NCI-H1105 (cell line): ENCODE measurements at regions not wholly inside any gene's neighbourhood (a gene's known extent, or its start where the extent isn't known, plus 50 kb on each side); places are given as distances from the start of the nearest gene placed in this dataset.

Source experiments
- DNase-seq: peaks from one replicate; lab custom pipeline; 2025; lab: John Stamatoyannopoulos, UW

DNA sequence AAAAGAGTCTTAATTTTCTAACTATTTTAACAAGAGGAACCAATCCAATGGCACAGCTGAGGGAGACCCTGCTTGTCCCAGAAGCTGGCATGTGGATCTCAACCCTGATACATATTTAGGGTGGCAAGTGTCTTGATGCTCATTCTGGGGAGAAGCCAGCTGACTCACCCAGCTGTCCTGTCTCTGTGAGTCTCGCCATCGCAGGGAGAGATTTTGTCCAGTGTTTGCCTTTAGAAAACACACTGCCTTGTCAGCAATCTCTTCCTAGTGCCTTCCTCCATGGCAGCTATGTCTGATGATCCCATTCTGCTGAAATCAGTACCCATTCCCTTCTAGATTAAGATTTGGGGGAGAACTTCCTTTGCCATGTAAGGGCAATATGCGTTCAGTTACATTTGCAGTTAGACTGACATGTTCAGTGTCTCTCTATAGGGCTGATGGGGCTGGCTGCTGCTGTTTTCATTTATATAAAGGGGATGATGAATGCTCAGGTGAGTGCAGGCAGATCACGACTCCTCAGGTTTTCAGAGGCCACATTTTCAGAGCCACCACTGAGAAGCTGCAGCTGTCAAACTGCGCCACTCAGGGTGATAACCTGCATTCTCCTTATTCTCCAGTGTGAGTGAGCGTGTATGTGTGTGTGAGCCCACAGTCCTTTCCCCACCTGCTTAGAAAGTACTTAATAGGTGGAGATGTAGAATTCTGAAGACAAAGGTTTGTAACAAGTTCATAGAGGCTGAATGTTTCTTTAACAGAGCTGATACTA lies 217.0 kb downstream of the GAS1 start:
- DNase-seq = no peak

DNA sequence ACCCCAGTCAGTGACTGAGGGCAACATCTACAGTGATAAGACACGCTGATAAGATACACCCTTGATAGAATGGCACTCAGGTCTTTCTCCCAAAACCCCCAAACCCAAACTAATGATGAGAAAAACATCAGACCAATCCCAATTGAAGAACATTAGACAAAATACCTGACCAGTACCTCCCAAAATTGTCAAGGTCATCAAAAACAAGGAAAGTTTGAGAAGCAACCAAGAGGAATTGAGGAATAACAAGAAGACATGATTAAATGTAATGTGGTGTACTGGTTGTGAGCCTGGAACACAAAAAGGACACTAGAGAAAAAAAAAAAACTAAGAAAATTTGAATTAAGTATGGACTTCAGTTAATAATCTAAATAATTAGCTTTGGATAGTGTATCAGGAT lies 222.8 kb downstream of the GAS1 start:
- no peak for DNase-seq

DNA sequence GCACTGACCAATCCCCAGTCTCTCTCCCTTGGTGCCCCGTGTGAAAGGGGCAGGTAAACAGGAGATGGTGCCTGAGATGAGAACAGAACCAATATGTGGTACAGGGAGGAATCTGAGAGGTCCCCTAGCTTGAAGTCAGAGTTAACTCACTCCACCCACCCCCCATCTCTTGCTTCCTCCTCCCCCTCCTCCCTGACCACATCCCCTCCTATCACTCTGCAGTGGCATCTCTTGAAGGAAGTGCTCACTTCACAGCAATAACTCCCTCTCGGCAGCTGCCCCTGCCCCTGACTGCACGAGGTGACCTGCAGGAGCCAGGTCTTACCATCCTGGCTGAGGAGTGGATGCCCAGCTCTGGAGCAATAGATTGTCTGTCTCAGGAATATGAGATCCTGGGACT lies 224.0 kb downstream of the GAS1 start:
- DNase-seq = no peak

GRCh38 chr9:86722706-86723075 lies 224.6 kb downstream of the GAS1 start:
- DNase-seq = no peak

DNA sequence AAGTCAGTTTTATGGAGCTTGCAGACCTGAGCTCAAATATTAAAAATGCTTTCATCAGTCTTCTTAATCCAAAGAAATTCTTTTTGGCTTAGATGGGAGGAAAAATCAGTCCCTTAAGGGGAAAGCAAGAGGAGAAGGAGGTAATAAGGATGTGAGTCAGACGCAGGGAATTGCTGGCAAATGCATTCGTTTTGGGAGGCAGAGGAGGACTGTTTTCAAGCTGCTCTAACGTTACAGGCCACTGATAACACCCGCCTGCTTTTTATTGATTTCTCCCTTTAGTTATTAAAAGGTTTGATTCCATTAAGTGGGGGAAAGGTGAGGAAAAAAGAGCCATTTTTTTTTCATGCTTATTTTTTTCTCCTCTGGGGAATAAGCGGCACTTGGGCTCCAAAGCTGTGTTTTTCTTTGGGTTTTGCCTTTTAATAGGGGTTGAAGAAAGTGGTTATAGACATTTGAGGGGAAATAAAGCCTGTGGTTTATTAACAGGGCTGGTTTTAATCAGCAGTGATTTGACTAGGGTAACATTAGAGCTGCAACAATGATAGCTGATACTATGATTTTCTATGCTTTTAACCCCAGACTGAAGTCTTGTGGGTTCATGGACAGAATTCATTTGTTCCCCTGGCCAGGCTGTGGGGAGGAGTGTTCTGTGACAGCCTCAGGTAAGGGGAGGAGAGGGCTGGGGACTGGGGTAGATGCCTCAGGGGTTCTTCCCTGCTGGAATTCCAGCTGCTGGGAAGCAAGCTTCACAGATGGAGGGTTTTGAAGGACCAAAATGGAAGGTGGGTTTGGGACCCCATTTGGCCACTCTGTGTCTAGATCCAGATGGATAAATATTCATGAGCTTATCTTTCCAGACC lies 225.2 kb downstream of the GAS1 start:
- no peak for DNase-seq

DNA sequence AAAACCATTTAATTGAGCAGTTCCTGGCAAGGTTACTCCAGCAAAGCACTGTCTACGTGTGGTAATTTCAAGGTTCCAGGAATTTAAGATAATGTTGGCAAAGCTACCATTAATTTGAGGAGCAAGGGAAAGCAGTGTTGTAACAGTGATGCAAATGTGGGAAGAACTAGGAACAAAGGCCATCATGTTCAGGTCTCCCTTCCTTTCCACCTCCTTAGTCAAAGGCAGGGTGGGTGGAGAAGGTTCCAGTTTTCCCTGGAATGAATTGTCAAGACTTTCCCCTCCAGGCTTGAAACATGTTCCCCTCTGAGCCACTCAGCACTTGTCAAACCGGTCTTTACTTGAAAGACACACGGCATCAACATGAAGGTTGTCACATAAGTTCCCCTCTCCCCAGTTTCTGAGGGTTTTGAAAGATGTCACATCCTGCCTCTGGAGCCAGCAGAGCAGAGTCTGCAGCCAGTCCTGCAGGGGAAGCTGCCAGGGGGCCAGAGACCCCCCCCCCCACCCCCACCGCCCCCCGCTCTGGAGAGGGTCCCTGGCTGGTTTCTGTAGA lies 226.0 kb downstream of the GAS1 start:
- DNase-seq = no peak

GRCh38 chr9:86720639-86721225 lies 226.6 kb downstream of the GAS1 start:
- no peak for DNase-seq

GRCh38 chr9:86718388-86719049 lies 228.8 kb downstream of the GAS1 start:
- no peak for DNase-seq

DNA sequence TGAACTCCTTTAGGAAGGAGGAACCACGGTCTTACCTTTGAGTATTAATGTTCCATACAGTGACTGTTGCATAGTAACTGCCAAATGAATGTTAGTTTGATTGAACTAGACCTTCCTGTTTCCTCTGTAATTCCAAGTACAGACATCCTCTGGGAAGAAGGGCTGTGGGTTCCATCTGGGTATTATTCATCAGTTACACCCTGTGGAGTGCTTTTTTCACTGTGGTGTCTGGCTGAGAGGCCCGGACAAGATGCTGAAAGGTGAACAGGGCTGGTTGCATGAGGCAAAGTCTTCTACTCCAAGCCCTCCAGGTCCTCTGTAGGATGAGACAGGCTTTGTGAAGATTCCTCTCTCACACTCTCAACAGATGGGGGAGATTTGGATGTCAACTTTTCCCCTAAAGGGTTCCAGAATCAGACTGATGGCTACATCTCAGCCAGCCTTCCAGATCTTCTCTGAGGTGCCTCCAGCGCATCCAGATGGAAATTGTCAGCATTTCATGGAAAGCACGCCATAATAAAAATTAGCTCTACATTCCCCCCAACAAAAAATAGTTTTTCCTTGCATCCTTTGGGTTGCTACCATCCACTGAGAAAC lies 230.9 kb downstream of the GAS1 start:
- no peak for DNase-seq

DNA sequence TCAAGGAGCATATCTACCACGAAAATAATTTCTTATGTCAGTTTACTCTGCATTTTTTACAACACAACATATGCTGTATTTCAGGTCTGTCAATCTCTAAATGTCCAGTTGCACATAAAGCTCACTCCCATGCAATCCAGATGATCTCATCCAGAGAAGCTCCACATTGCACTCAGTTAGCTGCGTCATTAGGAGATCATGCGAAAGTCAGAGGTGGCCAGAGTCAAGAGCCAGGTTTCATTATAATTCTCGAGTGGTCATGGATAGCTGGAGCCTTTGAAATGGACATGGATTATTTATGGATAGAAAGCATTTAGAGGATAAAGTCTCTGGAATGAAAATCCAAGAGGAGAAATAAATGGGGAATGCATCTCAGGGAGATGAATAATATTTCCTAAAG lies 232.3 kb downstream of the GAS1 start:
- DNase-seq = no peak

GRCh38 chr9:86713970-86714369 lies 233.3 kb downstream of the GAS1 start:
- no peak for DNase-seq

DNA sequence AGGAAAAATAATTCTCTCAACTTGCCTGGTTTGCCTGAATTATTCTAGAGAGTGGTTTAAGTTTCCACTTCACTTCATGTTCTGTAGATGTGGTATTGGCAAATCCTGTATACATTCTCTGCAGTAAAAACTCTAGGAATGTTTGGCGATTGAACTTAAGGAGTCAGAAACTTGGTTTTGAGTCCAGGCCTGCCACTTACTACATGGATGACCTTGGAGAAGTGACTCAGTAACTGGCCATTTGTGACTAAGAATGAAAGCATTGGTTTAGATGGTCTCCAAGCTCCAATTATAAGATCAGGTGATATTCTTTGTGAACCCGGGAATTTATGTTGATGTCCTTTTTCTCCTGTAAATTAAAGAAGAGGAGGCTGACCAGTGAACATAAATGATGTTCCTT lies 233.8 kb downstream of the GAS1 start:
- DNase-seq = no peak

DNA sequence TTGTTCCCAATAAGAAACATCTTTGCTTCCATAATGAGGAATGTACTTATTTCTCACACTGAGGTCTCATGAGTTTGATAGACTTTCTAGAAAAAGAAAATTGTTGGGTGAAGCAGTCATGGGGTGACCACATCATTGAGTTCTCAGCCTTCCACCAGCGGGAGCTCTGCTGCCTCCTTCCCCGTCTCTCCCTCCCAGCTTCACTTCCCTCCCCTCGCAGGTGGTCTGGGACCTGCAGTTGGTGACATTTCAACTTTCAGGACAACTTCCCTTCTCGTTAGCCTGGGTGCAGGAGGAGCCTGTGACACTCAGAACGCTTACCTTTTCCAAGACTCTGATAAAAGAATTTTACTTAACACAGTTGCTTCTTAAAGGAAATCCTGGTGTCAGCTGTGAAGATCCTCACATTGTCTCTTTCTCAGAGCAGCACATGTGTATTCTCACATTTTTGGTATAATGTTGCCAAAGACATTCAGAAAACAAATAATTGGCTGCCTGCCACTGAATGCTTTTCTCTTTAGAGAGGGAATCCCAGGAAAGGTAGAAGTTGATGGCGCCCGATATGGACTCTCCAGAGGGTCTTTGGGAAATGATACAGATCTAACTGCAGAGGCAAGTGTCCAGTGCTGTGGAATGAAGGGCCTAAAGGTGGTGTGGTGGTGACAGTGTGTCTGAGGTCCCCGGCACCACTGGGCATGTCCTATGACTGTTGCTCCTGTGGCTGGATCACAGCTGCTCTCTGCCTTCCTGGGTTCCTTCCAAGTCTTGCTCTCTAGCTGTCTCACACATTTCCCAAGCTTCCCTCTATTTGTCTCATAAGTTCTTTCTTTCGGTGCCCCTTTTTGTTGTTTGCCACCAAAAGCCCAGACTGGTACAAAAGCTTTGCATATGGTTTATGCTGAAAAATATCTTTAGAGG lies 238.1 kb downstream of the GAS1 start:
- DNase-seq = no peak

- DNase-seq = no peak
Measured at GRCh38 chr9:86707932-86708510, 239.3 kb downstream of the GAS1 start.

DNA sequence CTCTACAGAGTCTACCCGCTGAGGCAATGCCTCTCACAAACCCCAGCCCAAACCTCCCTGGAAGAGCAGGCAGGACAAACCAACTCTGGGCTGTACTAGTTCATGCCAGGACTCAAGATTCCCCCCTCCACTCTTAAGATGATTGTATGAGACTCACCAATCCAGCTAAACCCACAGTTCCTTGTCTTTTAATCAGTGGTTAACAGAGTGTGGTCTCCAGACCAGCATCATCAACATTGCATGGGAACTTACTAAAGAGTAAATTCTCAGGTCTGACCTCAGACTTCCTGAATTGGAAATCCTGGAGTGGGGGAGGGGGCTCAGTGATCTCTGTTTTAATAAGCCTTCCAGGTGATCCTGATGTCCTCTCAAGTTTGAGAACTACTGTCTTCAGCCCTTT lies 240.9 kb downstream of the GAS1 start:
- DNase-seq = no peak

DNA sequence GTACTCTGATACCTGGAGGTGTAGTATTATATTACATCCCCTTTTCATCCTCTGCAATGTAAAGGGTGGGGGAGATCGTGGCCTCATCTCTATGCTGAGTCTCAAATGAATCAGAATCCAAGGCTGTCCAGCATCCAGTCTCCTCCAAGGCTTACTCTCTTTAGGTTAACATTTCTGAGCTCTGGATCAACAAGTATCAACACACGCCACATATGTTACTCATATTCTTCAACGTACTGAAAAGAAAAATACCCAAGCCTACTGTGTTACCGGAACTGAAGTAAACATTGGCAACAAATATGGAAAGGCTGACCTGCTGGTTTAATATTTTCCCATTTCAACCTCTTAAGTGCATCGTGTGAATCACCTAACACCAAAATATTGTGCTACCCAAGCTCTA lies 241.8 kb downstream of the GAS1 start:
- no peak for DNase-seq

- no peak for DNase-seq
Measured at GRCh38 chr9:86703346-86703745, 244.0 kb downstream of the GAS1 start.

DNA sequence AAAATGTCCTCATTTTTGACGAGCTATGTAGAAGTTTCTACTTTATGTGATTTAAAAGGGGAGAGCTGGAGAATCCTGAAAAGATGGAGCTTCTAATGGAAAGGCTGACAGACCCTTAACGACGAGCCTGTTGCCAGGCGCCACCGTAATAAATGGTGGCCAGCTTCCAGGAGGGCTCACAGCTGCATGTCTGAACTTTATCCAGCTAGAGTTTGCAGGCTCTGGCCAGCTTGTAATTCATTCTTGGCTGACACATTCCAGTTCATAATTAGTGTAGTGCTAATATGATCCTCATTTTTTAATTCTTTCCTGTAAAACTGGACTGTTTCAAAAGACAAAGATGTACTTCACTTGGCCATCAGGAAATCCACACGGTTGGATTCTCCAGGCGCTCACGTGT lies 246.7 kb downstream of the GAS1 start:
- peak; percentile 66 for DNase-seq

DNA sequence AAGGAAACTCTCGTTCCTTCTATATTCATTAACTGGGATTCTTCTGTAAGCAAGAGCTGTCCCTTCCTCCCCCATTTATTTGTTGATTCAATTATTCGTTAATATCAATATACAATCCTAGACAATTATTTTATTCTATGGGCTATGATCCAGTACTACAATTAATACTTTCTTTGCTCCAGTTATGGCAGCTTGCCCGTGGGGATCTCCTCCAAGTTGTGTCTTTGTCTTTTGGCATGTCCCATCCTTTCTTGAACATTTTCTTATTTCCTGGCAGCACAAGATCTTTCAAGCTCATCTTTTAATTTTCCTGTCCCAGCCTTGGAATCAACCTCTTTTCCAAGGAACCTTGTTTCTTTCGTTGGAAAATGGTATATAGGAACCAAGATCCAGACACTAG lies 249.3 kb downstream of the GAS1 start:
- DNase-seq = no peak

- peak; percentile 6 for DNase-seq
Measured at GRCh38 chr9:86697213-86697612, 250.1 kb downstream of the GAS1 start.
